ENCODE measurements at regions not wholly inside any gene's neighbourhood (a gene's known extent, or its start where the extent isn't known, plus 50 kb on each side); places are given as distances from the start of the nearest gene placed in this dataset.

GRCh38 chr3:147713234-147714133 is 304.3 kb downstream of the ZIC1 start:
- TF ChIP-seq, protein P1, sequence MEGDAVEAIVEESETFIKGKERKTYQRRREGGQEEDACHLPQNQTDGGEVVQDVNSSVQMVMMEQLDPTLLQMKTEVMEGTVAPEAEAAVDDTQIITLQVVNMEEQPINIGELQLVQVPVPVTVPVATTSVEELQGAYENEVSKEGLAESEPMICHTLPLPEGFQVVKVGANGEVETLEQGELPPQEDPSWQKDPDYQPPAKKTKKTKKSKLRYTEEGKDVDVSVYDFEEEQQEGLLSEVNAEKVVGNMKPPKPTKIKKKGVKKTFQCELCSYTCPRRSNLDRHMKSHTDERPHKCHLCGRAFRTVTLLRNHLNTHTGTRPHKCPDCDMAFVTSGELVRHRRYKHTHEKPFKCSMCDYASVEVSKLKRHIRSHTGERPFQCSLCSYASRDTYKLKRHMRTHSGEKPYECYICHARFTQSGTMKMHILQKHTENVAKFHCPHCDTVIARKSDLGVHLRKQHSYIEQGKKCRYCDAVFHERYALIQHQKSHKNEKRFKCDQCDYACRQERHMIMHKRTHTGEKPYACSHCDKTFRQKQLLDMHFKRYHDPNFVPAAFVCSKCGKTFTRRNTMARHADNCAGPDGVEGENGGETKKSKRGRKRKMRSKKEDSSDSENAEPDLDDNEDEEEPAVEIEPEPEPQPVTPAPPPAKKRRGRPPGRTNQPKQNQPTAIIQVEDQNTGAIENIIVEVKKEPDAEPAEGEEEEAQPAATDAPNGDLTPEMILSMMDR (IDR thresholded peaks at IDR 0.05), result no peak
- no peak for TF ChIP-seq POLR2A (IDR thresholded peaks at IDR 0.05)
